ENCODE measurements at regions not wholly inside any gene's neighbourhood (a gene's known extent, or its start where the extent isn't known, plus 50 kb on each side); places are given as distances from the start of the nearest gene placed in this dataset.
"Not testable (repeated sequence)": the region's sequence is repeated elsewhere in the genome, so short reads cannot be mapped to it uniquely, and the experiment has no call there.

DNA sequence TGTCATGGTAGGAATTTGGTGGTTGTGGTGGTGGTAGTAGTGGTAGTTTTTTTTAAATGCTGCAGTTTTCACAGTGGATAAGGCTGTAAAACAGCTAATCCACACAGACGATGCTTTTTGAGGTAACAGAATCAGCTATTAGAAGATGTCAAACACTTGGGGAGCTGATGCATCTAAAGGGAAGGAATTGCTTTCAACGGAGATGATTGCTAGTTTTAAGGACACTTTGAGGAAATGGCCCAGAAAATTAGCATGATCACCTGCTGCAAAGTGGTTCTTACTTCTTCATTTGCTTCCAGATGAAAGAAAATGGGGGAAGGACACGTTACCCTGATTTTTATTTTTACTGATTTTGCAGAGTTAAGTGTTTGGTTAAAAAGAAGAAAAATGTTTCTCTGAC is 178.2 kb upstream of the ATP10B start:
- DNase-seq = no peak

DNA sequence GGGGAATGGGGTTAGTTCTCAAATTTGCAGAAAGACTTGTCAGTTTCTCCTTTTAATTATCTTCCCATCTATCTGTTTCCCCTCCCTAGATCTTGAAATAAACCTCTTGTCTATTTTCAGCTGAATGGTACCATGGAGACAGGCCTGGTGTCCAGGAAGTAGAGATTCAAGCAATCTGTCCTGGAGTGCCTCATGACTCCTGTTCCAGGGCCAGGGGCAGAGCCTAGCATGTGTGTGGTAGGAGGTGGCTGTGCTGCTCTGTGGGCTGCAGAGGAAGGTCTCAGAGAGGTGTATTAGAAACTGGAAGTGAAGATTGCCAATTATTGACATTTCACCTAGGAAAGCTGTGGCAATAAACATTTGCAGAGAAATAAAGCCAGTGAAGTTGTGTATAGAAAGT is 175.8 kb upstream of the ATP10B start:
- no peak for DNase-seq

DNA sequence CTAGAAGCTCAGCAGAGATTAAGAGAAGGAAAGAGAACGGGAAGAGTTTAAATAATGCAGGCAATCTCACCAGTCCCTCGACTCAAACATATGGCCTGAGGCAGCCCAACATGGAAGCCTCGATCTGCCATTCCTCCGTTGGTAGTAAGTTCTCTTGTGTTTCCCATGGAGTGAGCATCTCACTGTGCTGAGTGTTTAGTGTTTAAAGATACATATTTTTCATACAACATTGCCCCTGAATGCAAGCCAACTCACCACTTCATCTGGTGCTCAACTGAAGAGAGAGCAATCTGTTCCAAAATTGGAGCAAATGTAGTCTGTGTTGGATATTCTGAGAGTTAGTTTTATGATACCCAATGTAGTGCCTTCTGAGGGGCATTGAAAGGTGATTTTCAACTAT is 171.5 kb upstream of the ATP10B start:
- no peak for DNase-seq

DNA sequence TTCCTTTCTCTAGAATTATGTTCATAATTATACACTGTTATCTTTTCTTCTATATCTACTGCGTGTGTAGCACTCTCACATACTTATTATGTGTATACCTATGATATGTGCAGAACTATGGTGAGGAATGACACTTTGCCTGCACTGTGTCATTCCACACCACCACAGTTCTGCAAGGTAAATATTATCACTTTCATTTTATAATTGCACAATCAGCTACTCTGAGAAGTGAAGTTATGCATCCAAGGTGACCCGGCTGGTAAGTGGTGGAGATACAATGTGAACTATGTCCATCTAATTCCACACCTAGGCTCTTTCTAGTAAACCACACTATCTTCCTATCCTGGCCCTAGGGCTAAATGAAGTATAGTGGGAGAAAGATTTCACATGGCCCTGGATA is 170.1 kb upstream of the ATP10B start:
- DNase-seq = no peak

DNA sequence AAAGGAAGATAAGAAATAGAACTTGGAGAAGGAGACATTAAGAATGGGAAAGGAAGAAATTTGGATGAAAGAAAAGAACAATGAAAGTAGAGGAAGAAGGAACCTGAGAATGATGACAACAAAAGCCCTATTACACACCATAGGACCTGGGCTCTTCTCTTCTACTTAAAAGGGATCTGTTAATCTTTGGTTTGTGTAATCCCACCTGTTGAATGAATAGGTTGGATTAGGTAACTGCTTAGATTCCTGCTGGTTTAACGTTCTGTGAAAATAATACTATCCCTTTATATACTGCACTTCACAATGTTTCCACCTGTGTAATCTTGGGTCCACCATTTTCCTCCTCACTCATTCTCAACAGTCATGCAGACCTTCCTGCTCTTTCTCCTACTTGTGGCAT is 157.8 kb upstream of the ATP10B start:
- DNase-seq = no peak

DNA sequence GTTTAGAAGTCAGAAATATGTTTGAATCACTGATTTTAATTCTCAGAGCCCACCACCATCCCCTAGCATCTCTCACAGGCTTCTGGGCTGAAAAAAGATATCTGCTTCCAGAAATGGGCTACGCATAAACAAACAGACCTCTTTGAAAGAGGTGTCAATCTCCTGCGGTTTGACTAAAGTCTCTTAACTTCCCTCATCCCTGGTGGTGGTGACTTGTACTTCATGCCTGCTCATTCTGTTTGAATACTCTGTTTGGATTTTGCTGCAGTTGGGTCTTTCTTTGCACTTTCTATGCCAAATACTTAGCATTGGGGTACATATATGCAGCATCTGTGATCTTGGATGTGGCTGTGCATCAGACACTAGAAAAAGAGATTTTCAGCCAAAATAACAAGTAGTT is 157.2 kb upstream of the ATP10B start:
- DNase-seq = no peak

DNA sequence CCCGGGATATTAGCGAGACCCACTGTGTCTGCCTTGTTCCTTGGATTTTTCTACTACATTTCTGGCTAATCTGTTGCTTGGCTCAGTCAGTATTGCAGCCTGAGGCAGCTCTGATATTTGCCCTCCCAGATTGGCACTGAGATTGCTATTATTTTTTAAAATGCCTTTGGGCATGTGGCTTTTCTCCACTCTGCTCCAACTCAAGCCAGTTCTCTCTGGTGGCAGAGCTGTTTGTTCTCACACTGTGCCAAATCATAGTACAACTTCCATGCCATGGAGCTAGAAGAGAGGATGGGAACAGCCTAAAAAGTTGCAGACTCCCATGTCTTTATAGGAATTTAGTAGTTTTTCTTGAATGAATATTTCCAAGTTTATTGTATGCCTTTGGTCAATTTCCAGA is 155.9 kb upstream of the ATP10B start:
- no peak for DNase-seq

DNA sequence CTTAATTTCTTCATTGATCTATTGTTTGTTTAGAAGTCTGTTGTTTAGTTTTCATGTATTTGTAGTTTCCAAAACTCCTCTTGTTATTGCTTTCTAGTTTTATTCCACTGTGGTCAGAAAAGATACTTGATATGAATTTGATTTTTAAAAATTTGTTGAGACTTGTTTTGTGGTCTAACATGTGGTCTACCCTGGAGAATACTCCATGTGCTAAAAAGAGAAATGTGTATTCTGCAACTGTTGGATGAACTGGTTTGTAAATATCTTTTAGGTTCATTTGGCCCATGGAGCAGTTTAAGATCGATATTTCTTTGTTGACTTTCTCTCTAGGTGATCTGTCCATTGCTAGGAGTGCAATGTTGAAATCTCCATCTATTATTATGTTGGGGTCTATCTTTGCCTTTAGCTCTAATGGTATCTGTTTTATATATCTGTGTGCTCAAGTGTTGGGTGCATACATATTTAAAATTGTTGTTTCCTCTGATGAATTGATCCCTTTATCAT is 150.6 kb upstream of the ATP10B start:
- DNase-seq = no peak

DNA sequence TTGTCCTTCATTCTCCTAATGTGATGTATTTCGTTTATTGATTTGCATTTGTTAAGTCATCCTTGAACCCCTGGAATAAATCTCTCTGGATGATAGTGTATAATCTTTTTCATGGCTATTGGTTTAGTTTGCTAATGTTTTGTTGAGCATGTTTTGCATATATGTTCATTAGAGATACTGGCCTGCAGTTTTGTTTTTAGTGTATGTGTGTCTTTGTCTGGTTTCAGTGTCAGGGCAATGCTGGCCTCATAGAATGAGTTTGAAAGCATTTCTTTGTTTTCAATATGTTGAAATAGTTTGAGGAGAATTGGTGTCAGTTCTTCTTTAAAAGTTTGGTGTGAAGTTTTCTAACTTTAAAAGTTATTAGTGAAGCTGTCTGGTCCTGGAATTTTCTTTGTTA is 149.6 kb upstream of the ATP10B start:
- DNase-seq = no peak

DNA sequence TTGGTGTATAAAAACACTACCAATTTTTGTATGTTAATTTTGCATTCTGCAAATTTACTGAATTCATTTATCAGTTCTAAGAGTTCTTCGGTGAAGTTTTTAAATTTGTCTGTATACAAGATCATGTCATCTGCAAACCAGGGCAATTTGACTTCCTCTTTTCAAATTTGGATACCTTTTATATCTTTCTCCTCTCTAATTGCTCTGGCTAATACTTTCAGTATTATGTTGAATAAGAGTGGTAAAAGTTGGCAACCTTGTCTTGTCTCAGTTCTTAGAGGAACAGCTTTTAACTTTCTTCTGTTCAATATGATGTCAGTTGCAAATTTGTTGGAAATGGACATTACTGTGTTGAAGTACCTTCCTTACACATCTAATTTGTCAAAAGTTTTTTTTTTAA is 149.1 kb upstream of the ATP10B start:
- not testable (repeated sequence) for DNase-seq

DNA sequence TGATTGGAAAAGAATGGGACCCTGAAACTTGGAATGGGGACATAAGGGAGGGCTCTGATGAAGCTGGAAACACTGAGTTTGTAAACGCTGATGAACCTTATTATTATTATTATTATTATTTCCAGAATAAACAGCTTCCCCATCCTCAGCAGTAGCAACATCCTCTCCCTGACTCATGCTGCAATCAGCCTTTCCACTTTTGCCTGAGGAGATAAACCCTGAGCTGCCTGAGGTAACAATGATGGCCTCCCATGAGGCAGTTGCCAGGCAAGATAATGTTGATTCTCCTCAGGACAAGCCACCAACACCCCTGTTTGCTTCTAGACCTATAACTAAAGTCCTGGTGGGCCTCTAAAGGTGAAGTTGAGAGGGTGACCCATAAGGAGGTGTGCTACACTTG is 139.2 kb upstream of the ATP10B start:
- DNase-seq = no peak

DNA sequence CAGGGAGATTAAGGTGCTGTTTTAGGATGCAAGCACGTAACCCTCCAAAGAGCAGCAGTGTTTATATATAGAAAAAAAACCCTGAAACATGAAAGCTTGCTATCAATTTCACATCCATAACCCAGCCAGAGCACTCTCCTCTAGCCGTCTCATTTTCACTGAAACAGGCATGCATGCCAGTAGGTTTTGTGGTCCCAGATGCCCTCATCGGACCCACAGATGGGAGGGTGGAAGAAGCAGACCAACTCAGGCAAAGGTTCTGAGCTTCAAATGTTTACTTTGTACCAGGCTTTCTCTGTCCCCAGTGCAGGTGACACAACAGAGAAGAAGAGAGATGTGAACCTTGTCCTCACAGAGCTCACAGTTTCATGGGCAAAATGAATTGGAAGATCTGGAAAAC is 127.4 kb upstream of the ATP10B start:
- no peak for DNase-seq

DNA sequence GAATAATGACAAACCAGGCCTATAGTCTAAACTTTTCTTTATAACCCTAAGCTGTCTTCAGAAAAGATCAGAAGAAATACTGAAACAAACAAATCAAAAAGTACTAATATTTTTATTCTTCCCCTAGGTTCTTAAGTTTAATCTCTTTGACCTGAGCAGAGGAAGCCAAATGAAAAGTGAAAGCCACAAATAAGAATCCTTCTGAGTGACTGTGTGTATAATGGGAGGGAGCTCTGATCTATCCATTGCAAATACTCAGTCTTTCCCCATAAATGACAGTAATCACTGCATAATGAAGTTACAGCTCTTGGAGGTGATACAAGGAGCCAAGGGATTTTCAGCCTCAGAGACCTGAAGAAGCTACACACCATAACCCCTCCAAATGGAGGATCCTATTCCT is 126.9 kb upstream of the ATP10B start:
- no peak for DNase-seq

DNA sequence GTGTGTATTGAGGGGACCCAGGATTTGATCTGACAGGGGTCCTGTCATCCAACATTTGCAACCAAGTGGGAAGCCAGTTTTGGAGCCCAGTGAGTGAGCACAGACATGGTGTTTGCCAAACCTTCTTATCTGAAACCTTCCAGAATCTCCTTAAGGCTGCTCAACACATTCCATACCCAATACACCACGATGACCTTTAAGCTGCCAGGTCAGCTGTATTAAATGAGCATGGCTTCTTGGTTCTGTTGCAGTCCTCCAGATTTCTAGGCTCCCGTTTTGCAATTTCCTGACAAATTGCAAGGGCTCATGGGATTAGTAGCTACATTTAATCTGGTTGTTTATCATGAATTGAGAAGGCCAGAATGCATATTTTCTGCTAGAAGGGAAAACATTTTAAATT is 124.2 kb upstream of the ATP10B start:
- no peak for DNase-seq

DNA sequence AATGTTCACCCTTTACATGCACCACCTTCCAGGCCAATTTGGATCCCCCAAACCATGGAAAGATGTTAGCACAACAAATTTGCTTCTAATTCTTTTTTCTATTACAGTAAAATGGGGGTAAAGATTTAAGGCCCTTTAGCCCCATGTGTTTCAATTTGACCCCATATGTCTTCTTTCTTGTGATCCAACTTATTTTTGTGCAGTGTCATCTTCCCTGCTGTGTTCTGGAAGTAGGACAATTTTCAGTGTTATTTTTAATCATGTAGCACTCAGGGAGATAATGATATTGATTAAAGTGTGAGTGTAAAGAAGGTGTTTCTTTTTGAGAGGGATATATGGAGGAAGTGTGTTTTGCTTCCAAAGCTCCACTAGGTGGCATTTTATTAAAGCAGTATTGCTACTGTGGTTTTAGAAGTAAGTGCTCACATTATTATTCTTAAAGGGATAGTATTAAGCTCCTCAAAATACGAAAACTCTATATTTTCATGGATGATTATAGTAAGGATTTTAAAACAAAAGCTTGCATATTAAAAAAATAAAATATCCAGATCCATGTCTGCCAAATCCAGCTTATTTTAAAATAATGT is 118.7 kb upstream of the ATP10B start:
- DNase-seq = no peak

DNA sequence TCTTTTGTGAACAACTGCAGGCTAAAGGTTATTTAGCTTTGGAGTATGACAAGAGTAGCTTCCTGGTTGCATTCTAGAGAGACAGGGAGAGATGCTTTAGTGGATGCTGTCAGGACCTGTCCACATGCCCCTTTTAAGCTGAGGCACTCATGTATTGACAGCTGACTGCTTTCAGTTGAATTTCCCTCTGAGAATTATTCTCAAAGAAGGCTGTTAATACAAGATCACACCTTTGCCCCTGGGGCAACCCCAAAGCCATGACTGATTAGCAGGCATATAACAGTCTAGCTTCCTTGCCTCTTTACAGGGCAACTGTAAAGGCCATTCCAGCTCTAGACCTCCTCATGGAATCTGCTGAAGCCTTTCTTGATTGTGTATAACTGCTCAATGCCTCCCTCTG is 117.6 kb upstream of the ATP10B start:
- DNase-seq = no peak

DNA sequence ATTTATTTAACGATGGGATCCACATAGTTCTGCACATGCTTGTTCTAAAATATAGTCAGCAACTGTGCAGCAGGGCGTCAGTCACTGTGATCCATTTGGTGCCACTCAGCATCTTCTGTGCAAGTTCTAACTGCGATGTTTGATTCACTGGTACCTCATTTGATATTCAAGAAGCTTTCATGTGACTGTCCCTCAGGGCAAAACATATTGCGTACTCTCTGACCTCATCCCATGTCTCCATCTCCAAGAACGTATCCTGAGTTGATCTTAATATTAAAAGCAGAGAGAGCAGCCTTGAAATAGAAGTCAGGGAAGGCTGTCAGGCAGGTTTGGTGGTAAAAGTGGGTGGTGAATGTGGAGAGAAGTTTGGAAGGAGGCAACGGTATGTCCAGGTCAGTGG is 116.5 kb upstream of the ATP10B start:
- DNase-seq = no peak

DNA sequence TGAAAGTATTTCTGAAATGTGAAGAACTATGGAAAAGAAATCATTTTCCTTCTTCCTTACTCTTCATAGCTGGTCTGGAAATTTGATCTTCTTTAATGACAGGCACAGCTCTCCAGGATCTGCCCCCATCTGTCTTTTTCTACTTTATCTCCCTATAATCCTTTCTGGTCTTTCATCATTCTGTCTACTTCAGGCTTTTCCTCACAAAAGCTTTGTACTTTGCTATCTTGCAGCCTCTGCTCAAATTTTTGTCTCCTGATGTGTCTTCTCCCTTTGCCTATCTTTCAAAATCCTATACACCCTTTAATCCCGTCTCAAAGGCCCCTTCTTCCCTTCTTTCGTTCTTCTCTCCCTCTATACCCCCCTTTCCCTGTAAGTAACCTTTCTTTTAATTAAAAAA is 114.9 kb upstream of the ATP10B start:
- DNase-seq = no peak

DNA sequence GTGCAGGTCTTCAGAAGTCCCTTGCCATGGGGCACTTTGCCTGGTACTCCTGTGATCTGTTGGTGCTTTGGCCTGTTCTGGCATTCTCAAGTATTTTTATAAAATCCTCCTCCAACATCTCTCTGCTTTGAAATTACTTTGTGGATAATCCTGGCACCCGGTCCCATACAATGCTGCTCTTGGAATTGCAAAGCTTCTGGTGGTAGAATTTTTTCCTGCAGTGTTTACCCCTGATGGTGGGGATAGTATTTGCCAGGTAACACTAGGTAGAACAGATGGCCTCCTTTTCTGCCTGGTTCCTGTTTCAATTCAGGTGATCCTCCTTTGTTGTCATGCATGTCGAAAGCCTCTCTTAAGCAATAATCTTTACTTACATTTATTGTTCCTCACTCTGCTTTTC is 109.8 kb upstream of the ATP10B start:
- DNase-seq = no peak

DNA sequence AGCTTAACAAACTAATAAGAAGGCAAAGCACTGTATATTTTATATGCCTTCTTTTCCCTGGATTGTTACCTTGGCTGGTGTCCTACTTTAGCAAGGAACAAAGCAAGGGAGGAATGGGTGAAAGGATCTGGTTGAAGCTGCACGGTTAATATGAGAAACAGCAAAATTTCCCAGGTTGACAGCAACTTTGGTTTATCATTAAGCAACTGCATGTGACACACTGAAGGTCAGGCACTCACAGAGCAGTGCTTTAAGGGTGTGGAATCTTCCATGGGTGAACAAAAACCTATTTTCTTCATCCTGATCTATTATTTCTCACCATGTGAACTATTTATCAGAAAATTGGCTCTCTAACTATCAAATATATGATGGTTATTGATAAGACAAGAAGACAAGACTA is 109.0 kb upstream of the ATP10B start:
- no peak for DNase-seq

DNA sequence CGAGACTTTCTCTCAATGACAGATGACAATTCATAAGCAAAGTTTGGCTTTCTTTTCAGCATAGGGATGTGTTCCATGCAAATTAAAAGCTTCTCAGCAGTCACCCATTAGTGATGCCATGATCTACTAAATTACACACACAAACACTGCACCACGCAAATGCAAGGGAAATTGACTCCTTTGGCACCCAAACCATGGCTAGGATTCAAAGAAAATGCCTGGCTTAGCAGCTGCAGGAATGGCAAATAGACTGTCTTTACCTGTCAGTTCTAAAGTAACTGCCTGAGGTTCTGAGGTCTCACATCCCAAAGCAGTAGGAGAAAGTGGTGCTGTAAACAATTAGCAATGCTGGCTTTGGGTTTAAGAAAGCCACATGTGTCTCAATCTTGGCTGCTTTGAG is 108.6 kb upstream of the ATP10B start:
- DNase-seq = no peak

DNA sequence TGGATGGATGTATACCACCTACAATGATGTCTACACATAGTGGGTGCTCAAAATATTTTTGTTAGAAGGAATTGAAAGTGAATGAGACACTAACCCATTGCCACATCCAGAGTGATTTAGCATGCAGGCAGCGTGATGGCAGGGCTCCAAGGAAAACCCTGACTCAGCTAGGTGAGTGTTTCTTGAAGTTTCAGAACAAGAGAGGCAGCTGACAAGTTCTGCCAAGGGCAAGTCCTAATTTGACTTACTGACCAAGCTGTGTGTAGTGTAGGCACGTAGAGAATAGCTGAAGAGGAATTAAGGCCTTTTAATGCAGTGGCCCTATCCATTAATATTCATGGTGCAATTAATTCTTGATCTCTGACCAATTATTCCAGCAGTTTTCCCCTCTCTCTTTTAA is 107.8 kb upstream of the ATP10B start:
- no peak for DNase-seq

DNA sequence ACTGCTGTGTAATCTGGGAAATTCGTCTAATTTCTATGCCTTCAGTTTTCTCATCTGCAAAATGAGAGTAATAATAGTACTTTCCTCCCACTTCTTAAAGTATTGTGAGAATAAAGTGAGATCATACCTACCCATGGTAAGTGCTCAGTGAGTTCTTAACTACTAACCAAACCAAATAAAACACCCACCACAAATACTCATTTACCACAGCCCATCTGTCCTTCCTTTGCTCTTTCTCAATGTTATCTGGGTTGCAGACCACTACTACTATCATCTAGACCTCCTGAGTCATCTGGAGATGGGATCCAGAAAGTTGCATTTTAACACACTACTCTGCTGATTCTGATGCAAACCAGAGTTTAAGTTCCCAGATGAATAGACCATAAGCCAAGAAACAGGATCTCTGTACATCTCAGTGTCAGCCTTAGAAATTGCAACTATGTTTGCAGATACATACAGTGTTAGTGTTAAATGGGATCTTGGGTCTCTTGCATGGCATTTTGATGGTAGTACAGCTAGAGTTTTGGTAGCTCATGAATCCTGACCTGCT is 105.4 kb upstream of the ATP10B start:
- no peak for DNase-seq

DNA sequence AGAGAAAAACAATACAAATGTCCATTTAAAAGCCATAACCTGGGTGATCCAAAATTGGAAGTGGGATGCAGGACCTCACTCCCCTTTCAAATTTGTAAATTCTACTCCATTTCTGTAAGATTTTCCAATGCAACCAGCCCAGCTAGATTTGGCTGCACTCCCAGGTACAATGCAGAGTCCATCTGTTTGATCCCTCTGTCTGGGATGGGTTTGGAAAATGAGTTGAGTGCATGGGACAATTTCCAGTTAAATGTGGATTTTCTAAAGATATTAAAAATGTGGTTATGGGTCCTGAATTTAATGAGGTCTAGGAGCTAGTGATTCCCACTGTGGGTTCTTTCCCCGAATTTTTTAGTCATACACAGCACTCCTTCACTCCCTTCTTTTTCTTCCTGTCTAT is 104.0 kb upstream of the ATP10B start:
- peak; percentile 81 for DNase-seq

DNA sequence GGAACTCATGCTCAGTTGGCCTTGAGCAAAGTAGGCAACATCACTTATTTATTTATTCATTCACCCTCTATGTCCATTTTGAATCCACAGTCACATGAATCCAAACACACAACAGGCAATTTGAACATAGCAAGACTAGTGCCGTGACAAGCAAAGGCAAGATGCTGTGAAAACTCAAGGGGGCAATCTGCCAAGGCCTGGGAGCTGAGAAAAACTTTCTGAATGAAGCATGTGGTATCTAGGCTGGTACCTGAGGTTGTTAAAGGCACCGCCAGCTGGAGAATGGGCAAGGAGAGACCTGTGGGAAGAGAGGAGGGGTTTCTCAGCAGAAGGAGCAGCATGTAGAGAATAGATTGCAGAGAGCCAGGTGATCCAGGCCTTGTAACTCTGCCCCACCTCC is 98.3 kb upstream of the ATP10B start:
- no peak for DNase-seq

DNA sequence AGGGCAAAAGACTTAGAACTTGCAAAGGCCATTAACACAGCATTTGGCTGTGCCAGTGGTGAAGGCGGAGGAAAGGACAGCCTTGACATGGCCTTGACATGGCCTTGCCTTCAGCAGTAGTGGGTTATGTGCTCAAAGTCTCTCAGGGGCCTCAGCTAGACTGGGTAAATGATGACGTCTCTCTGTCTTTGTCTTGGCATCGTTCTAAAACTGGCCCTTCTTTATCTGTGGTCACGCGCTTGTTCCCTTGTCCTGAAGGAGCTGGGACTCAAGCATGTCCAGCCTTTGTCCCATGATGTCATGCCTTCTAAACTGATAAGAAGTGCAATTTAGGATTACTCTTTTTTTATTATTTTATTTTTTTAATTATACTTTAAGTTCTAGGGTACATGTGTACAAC is 88.7 kb upstream of the ATP10B start:
- DNase-seq = no peak

Data from femur (tissue), 1 donor.